ENCODE measurements at regions not wholly inside any gene's neighbourhood (a gene's known extent, or its start where the extent isn't known, plus 50 kb on each side); places are given as distances from the start of the nearest gene placed in this dataset.

DNA sequence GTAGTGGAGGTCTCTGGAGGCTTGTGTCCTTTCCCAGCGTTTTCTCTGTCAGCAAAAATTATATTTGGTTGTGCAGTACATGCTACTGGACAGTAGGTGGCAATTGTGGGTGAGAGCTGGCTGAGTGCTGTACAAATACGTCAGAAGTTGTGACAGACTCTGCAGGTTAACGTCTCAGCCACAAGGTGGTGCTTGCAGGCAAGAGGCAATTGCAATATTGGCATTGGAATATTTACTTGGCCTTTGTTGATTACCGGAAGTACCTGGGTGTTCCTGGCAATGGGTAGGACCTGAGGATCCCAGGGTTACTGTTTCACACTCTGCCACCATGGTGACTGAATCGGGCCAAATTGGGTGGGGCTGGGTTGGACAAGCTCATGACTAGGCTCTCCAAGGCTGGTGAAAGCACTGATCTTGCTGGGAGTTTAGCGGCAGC lies 333.9 kb upstream of the LMO3 start:
- TF ChIP-seq POLR2A (IDR thresholded peaks at IDR 0.05; ENCODE audit: low read depth, low read length), result no peak
- TF ChIP-seq POLR2AphosphoS5 (IDR thresholded peaks at IDR 0.05; ENCODE audit: low read depth, low read length), result no peak
- no peak for TF ChIP-seq PAX5 (IDR thresholded peaks at IDR 0.05; ENCODE audit: insufficient read depth, low read length, severe bottlenecking)
- TF ChIP-seq TAF1 (IDR thresholded peaks at IDR 0.05; ENCODE audit: low read depth, low read length), result no peak
- TF ChIP-seq SPI1 (IDR thresholded peaks at IDR 0.05; ENCODE audit: low read depth, low read length), result no peak
